ENCODE measurements at regions not wholly inside any gene's neighbourhood (a gene's known extent, or its start where the extent isn't known, plus 50 kb on each side); places are given as distances from the start of the nearest gene placed in this dataset.

DNA sequence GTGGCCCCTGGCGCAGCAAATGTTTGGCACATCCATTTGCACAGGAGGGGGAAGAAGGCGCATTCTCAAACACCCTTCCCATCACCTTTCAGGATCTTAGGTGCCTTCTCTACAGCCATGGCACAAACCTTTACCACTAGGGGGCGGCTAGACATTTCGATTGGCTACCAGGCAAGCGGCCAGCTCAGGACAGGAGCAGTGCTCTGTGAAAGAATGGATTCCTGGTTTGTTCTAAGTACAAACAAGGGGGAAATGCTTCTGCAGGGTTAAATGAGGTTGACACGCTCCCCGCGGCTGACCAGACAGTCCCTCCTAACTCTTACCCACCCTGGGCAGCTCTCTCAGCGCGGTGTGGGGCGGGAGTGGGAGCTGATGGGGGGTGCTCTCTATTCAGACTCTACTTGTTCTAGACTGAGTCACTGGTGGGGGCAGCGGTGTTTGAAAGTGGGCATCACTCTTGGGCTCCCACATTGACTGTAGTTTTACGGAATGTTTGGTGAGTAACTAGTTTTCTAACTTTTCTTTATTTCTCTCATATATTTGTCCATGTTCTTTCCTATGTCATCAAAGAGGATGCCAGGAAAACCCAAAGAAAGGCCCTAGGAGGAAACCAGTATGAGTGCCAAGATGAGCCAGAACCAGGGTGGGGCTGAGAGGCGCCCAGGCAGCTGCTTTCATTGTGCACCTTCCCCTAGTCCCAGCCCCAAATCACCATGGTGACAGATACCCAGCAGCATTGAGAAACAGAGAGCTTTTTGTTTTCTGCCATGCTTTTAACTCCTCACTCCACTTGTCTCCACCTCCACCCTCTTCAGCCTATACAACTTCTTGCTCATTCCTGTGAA is 61.4 kb upstream of the GPR158 start:
- DNase-seq (ENCODE audit: low read depth, low spot score) = peak; percentile 94

DNA sequence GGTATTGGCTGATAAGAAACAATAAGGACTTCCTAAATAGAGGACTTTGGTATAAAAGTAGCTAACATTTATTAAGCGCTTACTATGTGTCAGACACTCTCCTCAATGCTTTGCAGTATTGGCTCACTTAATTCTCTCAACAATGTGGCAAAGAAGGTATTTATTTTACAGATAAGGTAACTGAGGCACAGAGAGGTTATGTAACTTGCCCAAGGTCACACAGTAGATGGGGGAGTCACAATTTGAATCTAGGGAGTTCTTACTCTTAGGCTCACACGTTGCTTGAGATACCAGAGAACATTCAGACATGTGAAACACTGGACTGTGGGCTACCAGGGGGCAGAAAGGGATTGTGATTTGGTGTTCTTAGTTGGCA is 60.8 kb upstream of the GPR158 start:
- DNase-seq (ENCODE audit: low read depth, low spot score) = no peak

GRCh38 chr10:25117757-25118156 is 57.0 kb upstream of the GPR158 start:
- no peak for DNase-seq (ENCODE audit: low read depth, low spot score)

DNA sequence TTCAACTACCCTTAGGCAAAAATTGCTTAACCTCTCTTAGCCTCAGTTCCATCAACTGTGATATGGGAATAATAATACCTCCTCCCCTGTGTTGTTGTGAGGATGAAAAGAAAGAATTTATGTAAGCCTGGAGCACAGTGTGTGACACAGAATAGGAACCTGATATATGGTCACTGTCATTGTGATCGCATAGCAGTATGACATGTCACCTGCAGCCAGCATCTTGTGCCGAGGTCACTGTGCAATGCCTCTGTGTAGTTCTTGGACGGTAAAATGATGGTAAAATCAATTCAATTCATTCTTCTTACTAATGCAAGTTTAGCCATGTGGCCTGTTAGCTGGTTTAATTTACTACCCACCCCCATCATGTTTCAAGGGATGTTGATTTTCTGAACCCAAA is 54.6 kb upstream of the GPR158 start:
- no peak for DNase-seq (ENCODE audit: low read depth, low spot score)

All from astrocyte of the hippocampus (primary cell).